CD1c-positive myeloid dendritic cell (primary cell): ENCODE measurements at regions not wholly inside any gene's neighbourhood (a gene's known extent, or its start where the extent isn't known, plus 50 kb on each side); places are given as distances from the start of the nearest gene placed in this dataset.

Experiments
- DNase-seq: peaks from one replicate; pipeline ENCODE4 v3.0.0-alpha.2; 2016; ENCODE audit errors: extremely low spot score

- DNase-seq = no peak
Measured at GRCh38 chr18:25962919-25963318, 127.5 kb downstream of the SS18 start.

DNA sequence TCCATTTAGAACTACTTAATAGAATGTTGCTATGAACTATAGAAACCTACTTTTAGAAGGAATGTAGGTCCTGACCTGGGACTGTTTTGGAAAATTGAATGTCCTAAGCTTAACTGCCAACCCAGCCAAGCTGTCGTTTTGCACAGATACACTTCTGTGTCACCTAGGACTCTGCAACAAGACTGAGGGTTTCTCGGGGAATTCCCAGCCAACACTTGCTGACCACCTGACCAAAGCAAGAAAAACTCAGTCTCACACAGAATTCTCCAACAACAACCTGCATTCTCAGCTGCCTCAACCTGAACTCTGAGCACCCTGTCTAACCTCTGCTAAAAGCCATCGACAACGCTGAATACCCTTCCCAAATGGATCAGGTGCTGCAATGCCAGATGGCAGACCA lies 128.2 kb downstream of the SS18 start:
- no peak for DNase-seq

DNA sequence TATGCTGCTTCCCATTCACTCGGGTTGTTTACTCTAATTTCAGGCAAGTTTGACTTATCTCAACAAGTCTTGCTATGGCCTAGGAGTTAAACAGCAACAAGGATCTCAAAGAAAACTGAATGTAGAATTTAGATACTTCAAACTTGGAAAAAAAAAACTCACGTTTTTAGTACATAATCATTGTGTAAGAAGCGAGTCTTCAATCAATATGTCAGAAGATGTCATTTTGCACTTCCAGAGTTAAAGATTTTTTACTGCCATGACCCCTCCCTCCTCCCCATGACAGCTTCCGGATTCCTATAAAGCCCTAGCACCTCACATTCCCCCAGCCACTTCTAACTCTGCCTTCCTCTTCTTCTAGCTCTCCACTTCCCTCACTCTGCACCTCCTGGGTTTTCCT lies 133.4 kb downstream of the SS18 start:
- DNase-seq = no peak

GRCh38 chr18:25953111-25953510 lies 137.3 kb downstream of the SS18 start:
- no peak for DNase-seq

DNA sequence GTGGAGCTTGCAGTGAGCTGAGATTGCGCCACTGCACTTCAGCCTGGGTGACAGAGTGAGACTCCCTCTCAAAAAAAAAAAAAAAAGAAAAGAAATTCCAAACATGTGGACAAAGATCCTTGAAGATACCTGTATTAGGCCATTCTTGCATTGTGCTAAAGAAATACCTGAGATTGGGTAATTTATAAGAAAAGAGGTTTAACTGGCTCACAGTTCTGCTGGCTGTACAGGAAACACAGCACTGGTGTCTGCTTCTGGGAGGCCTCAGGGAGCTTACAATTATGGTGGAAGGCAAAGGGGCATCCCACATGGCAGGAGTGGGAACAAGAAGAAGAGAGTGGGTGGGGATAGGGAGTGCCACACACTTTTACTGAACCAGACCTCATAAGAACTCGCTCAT lies 140.1 kb downstream of the SS18 start:
- DNase-seq = no peak

- no peak for DNase-seq
Measured at GRCh38 chr18:25946540-25946939, 143.9 kb downstream of the SS18 start.

GRCh38 chr18:25935356-25935755 lies 155.1 kb downstream of the SS18 start:
- DNase-seq = no peak

- no peak for DNase-seq
Measured at GRCh38 chr18:25931126-25931525, 159.3 kb downstream of the SS18 start.

DNA sequence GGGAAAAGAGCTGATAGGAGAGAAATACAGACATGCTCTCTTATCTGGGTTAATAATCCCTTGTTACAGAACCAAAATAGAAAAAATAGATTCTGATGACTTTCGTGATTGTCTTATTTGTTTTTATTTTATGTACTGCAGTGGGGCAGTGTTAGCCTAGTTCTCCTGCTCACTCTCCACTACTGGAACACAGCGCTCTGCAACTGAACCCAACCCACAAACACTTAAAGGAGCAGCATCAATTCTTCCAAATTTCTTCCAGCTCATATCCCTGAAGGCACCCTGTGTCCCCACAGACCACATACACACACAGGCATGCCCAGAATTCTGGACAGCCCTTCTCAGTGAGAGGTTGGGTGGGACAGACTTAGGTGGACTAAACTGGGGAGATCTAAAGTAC lies 160.6 kb downstream of the SS18 start:
- DNase-seq = no peak

DNA sequence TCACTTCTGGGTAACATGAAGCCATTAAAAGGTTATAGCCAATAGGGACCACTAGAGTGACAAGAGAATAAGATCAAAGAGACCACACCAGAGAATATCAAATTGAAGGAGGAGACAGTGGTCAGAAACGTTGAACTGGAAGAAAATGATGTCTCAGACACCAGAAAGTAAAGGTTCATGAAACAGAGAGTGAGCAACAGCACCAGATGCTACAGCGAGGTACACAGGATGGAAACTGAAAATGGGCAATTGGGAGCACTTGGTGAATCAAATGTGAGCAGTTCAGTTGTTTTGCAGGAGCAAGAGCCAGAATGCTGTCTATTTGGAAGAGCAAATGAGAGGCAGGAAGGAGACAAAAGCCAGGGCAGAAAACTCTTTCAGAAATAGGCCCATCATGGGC lies 162.6 kb downstream of the SS18 start:
- DNase-seq = no peak

DNA sequence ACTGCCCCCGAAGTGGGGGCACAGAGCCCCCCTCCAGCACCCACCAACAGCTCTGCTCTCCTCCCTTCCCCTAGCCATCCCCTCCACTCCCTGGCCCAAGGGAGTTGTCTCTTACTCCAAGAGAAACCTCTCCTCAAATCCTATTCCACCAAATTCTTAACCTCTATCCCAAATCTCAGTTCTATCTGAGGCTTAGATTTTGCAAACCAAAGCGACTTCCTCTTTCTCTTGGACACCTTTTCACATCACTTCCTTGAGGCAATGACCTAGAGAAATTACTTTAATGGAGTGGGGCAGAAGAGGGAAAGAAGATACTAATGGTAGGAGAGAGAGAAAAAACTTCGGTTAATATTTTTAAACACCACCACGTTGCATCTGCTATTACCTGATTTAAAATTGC lies 167.2 kb downstream of the SS18 start:
- no peak for DNase-seq

GRCh38 chr18:25921677-25922421 lies 168.6 kb downstream of the SS18 start:
- peak; percentile 17 for DNase-seq

DNA sequence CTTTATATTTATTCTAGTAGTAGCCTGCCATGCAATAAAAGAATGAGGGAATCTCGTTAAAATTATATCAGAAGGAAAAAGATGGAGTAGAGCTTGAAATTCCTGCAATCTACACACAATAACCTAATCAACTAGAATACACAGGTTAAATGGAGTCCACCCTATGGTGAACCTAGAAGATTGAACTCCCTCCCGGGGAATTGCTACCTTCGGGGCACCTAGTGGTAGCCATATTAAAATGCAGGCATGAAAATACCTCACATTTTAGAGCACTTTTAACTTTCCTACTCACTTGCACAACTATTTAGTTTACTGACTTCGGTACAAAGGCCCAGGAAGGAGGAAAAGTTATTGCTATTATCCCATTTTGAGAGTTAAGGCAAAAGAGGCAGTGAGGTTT lies 174.5 kb downstream of the SS18 start:
- DNase-seq = no peak

GRCh38 chr18:25898965-25899364 lies 191.4 kb downstream of the SS18 start:
- DNase-seq = no peak

- no peak for DNase-seq
Measured at GRCh38 chr18:25896956-25897355, 193.5 kb downstream of the SS18 start.

- DNase-seq = peak; percentile 29
Measured at GRCh38 chr18:25896178-25896780, 194.1 kb downstream of the SS18 start.

DNA sequence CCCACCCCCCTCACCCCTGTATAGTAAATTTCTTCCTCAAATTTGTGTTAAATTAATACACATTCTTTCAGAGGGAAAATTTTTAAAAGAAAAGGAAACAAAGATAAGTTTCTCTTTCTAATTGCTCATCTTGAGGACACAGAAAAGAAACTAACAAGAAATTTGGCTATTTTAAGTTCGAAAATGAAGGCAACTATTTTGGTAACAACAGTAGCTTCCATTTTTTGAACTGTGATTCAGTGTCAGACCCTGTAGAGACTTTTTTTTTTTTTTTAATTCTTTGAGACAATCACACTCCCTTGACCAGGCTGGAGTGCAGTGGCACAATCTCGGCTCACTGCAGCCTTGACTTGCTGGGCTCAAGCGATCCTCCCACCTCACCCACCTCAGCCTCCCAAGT lies 194.9 kb downstream of the SS18 start:
- no peak for DNase-seq

DNA sequence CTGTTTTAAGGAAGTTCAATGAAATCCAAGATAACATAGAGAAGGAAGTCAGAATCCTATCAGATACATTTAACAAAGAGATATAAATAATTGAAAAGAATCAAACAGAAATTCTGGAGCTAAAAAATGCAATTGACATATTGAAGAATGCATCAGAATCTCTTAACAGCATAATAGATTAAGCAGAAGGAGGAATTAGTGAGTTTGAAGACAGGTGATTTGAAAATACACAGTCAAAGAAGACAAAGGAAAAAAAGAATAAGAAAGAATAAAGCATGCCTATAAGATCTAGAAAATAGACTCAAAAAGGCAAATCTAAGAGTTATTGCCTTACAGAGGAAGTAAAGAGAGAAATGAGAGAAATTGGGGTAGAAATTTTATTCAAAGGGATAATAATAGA lies 204.1 kb downstream of the SS18 start:
- no peak for DNase-seq

DNA sequence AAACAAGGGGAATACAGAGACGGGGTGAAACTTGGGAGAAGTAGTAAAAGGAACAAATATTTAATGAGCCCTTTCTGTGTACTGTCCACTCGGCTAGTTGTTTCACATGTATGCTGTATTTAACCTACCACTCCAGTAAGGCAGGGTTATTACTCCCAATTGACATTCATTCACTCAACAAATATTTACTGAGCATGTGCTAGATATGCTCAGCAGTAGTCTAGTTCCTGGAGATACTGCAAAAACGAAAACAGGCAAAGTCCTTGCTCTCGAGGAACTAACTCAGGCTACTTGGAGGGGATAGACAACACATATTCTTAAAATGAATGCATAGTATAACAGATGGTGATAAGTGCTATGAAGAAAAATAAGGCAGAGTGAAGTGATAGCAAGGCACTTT lies 207.3 kb downstream of the SS18 start:
- no peak for DNase-seq

- no peak for DNase-seq
Measured at GRCh38 chr18:25881149-25881548, 209.3 kb downstream of the SS18 start.

- no peak for DNase-seq
Measured at GRCh38 chr18:25880441-25880840, 210.0 kb downstream of the SS18 start.

DNA sequence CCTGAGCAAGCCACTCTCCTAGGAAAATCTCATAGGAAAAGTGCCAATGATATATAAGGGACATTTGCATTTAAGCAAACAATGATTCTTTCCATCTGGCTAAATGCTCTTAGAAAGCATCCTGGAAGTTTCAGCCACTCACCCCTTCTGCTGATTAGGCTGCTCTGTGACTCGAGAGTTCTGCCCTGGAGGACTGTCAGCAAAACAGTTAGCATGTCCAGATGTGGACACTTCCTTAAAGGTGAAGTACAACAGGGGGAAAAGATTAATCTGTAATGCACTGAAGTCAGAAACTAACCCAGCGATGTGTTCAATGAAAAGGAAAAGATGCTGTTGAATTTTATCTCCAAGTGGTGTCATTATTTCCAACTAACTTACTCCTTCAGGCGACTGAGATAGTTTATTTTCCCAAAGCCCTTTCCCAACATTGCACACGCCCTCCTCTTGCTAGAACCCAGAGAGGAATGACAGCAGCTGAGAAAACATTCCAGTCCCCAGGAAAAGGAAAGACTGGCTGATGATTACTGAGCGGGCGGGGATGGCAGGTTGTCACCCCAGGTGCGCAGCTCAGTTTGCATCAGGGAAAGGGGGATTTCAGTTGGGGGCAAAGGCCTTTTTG lies 214.0 kb downstream of the SS18 start:
- no peak for DNase-seq

- DNase-seq = no peak
Measured at GRCh38 chr18:25875551-25876240, 214.7 kb downstream of the SS18 start.
